Left ventricle myocardium superior (tissue), 1 donor: ENCODE measurements at regions not wholly inside any gene's neighbourhood (a gene's known extent, or its start where the extent isn't known, plus 50 kb on each side); places are given as distances from the start of the nearest gene placed in this dataset.
"Not testable (repeated sequence)": the region's sequence is repeated elsewhere in the genome, so short reads cannot be mapped to it uniquely, and the experiment has no call there.

Source experiments
- ATAC-seq: fragments of 200-7000 bp; cut with Tn5 transposase; one replicate; pipeline ENCODE4 v1.9.1; 2020; ENCODE audit warnings: mild to moderate bottlenecking, moderate library complexity
- DNase-seq: peaks from one replicate; pipeline ENCODE4 v3.0.0-alpha.2; 2020
- intact Hi-C: fragments of 100-400 bp; cut with micrococcal nuclease; formaldehyde crosslinking; loops from one replicate; pipeline ENCODE4 v1.11.0; 2022
- donor health status: DM: no; HTN: yes; CAD: no; lungs with severe emphysema.

- DNase-seq = no peak
- ATAC-seq = peak; percentile 28
- intact Hi-C loops = no loop called here
These were observed 170.5 kb downstream of the CDC14C start for GRCh38 chr7:49094866-49095265.

- no peak for ATAC-seq
- intact Hi-C loops = no loop called here
These were observed 175.4 kb downstream of the CDC14C start for GRCh38 chr7:49099587-49100326.

GRCh38 chr7:49100908-49101740 is 176.8 kb downstream of the CDC14C start:
- DNase-seq, ATAC-seq, intact Hi-C loops: not testable (repeated sequence)

More at GRCh38 chr7:49099587-49100326, 175.4 kb downstream of the CDC14C start:
- DNase-seq = no peak

- no peak for DNase-seq
- no peak for ATAC-seq
- intact Hi-C loops = no loop called here
These were observed 178.1 kb downstream of the CDC14C start for GRCh38 chr7:49102411-49102810.

- intact Hi-C loops = no loop called here
- ATAC-seq = no peak
- no peak for DNase-seq
These were observed 187.4 kb downstream of the CDC14C start for GRCh38 chr7:49111706-49112105.

- ATAC-seq = peak; percentile 90
- DNase-seq = peak; percentile 39
- intact Hi-C loops = no loop called here
These were observed 187.9 kb downstream of the CDC14C start for GRCh38 chr7:49112222-49112621.

- intact Hi-C loops = no loop called here
- peak; percentile 50 for ATAC-seq
- no peak for DNase-seq
These were observed 188.3 kb downstream of the CDC14C start for GRCh38 chr7:49112647-49113046.

- no peak for ATAC-seq
- DNase-seq = no peak
- intact Hi-C loops = no loop called here
These were observed 195.4 kb downstream of the CDC14C start for GRCh38 chr7:49119706-49120105.

GRCh38 chr7:49125246-49125645 is 200.9 kb downstream of the CDC14C start:
- ATAC-seq (no peak), DNase-seq (no peak)
- intact Hi-C loops = no loop called here

- ATAC-seq (no peak), DNase-seq (no peak)
- intact Hi-C loops = no loop called here
These were observed 203.1 kb downstream of the CDC14C start for GRCh38 chr7:49127359-49127913.

- DNase-seq (no peak), ATAC-seq (no peak)
- intact Hi-C loops = no loop called here
These were observed 213.6 kb downstream of the CDC14C start for GRCh38 chr7:49137978-49138377.

- intact Hi-C loops = no loop called here
- DNase-seq (no peak), ATAC-seq (no peak)
These were observed 226.1 kb downstream of the CDC14C start for GRCh38 chr7:49150486-49150885.

- no peak for ATAC-seq
- intact Hi-C loops = no loop called here
- DNase-seq = no peak
These were observed 226.8 kb downstream of the CDC14C start for GRCh38 chr7:49151146-49151545.

GRCh38 chr7:49158321-49158720 is 234.0 kb downstream of the CDC14C start:
- DNase-seq (no peak), ATAC-seq (no peak)
- intact Hi-C loops = no loop called here

GRCh38 chr7:49159536-49159935 is 235.2 kb downstream of the CDC14C start:
- intact Hi-C loops = no loop called here
- DNase-seq (no peak), ATAC-seq (no peak)

- no peak for ATAC-seq
- DNase-seq = no peak
- intact Hi-C loops = no loop called here
These were observed 242.1 kb downstream of the CDC14C start for GRCh38 chr7:49166441-49166840.

- DNase-seq (no peak), ATAC-seq (no peak)
- intact Hi-C loops = no loop called here
These were observed 248.3 kb downstream of the CDC14C start for GRCh38 chr7:49172639-49173038.

- DNase-seq = no peak
- ATAC-seq = no peak
- intact Hi-C loops = no loop called here
These were observed 250.0 kb downstream of the CDC14C start for GRCh38 chr7:49174396-49174795.

- intact Hi-C loops = no loop called here
- DNase-seq (no peak), ATAC-seq (no peak)
These were observed 263.4 kb downstream of the CDC14C start for GRCh38 chr7:49187543-49188268.
